ENCODE measurements at regions not wholly inside any gene's neighbourhood (a gene's known extent, or its start where the extent isn't known, plus 50 kb on each side); places are given as distances from the start of the nearest gene placed in this dataset.
A peak's percentile ranks its signal among the peaks of the same experiment; 100 is the strongest.

DNA sequence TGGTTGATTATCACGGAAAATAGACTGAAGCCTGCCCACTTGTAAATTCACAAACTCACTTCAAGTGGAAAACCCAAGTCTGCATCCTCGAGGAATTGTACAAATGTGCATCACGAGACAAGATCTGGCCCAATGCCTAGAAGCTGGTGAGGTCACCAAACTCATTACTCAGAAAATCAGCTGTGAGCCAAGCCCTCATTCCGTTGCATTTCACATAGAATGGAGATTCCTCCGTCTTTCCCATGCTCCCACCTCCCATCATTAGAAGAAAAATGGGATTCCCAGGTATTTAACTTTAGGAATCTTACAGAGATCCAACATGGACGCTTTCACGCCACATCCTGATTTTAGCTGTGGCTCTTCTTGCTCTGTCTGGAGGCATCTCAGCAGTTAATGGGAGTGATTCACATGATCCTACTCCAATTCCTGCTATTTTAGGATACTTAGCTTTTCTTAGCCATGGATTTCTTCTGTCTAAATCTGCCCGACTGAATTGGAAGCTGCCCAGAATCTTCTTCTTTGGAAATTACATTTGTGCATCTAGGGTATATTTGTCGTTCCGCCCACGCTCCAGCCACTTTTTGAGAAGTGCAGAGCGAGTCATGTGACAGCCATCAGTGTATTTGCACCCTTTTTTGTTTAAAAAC lies 68.7 kb upstream of the STMND1 start:
- H3K36me3 ChIP-seq, result no peaks in the 10 kb centered on the region
- peaks cover 0 to 7% (median 0%) of the 10 kb centered on the region in 11 experiments; a peak in 2 of 22 replicates for H3K9me3 ChIP-seq (replicated peaks in 1 of 11)
- H3K4me3 ChIP-seq, result no peak overlapping the region
- no peaks in the 10 kb centered on the region for H3K27me3 ChIP-seq
- H3K9ac ChIP-seq, result no peak overlapping the region
- TF ChIP-seq Cebpa-rat (IDR thresholded peaks at IDR 0.05), result no peak
- H4K20me1 ChIP-seq, result no peaks in the 10 kb centered on the region
- peak overlapping the region in 1 of 11 experiments; percentile 33; a peak in 2 of 22 replicates for H3K4me2 ChIP-seq
- H3K27ac ChIP-seq, result no peak overlapping the region
- H3K4me1 ChIP-seq, result peaks cover 0 to 6% (median 0%) of the 10 kb centered on the region in 10 experiments; a peak in 3 of 20 replicates

GRCh38 chr6:17032590-17032987 lies 69.3 kb upstream of the STMND1 start:
- Histone ChIP-seq H3K36me3 (no peaks in the 10 kb centered on the region), H3K27ac (no peak overlapping the region), H3K9ac (no peak overlapping the region), H3K4me3 (no peak overlapping the region), H4K20me1 (no peaks in the 10 kb centered on the region), H3K27me3 (no peaks in the 10 kb centered on the region), H3K4me2 (no peak overlapping the region), H3K9me3 (replicated peaks in 1 of 11) (peaks cover 0 to 11% (median 0%) of the 10 kb centered on the region in 11 experiments; a peak in 2 of 22 replicates), H3K4me1 (peaks cover 0 to 6% (median 0%) of the 10 kb centered on the region in 10 experiments; a peak in 3 of 20 replicates)
- TF ChIP-seq Cebpa-rat (IDR thresholded peaks at IDR 0.05), result no peak

DNA sequence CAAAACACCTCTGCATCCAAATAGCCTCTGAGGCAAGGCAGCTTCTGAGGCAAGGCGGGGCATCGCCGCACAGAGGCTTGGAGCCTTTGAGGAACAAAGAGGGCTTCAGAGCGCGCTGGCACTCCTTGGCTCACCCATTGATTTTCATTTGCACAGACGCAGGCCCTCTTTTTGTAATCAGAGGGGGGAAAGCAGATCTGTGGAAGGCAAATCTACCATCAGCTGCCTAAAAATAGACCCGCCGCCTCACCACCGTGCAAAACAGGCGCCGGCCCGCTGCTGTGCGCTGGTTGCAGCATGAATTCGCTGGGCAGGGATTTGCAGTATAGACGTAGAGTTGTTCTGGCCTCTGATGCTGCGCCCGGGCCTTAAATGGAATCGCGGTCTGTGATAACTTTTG lies 69.9 kb upstream of the STMND1 start:
- no peak for TF ChIP-seq Cebpa-rat (IDR thresholded peaks at IDR 0.05)
- H3K27ac ChIP-seq, result no peak overlapping the region
- H3K4me3 ChIP-seq, result no peak overlapping the region

GRCh38 chr6:17027441-17027840 lies 74.4 kb upstream of the STMND1 start:
- Histone ChIP-seq H3K27me3 (0 out of 22 replicates have a peak, but pooled peaks cover 0 to 4% (median 0%) of the 10 kb centered on the region in 11 experiments), H3K4me1 (0 out of 20 replicates have a peak, but pooled peaks cover 0 to 6% (median 0%) of the 10 kb centered on the region in 10 experiments), H3K4me3 (no peak overlapping the region), H3K9me3 (replicated peaks in 1 of 11) (peaks cover 6 to 29% (median 18%) of the 10 kb centered on the region in 11 experiments; a peak in 18 of 22 replicates), H3K9ac (no peak overlapping the region), H3K36me3 (no peaks in the 10 kb centered on the region), H3K27ac (no peak overlapping the region), H4K20me1 (no peaks in the 10 kb centered on the region), H3K4me2 (no peak overlapping the region)
- TF ChIP-seq Cebpa-rat (IDR thresholded peaks at IDR 0.05), result no peak

More for the DNA sequence above, 69.9 kb upstream of the STMND1 start:
- Histone ChIP-seq H4K20me1 (no peaks in the 10 kb centered on the region), H3K9me3 (replicated peaks in 1 of 11) (peaks cover 0 to 11% (median 0%) of the 10 kb centered on the region in 11 experiments; a peak in 2 of 22 replicates), H3K9ac (no peak overlapping the region), H3K4me2 (no peak overlapping the region), H3K27me3 (no peaks in the 10 kb centered on the region), H3K4me1 (peaks cover 0 to 6% (median 0%) of the 10 kb centered on the region in 10 experiments; a peak in 3 of 20 replicates), H3K36me3 (no peaks in the 10 kb centered on the region)

- no peak overlapping the region for H3K4me3 ChIP-seq
- no peak for TF ChIP-seq Cebpa-rat (IDR thresholded peaks at IDR 0.05)
- peak overlapping the region in 2 of 11 experiments; percentile 1 to 10; a peak in 2 of 22 replicates for H3K27ac ChIP-seq
- H3K9me3 ChIP-seq (replicated peaks in 1 of 11), result peaks cover 6 to 28% (median 15%) of the 10 kb centered on the region in 11 experiments; a peak in 18 of 22 replicates
- H3K9ac ChIP-seq, result no peak overlapping the region
- 0 out of 22 replicates have a peak, but pooled peaks cover 0 to 4% (median 0%) of the 10 kb centered on the region in 11 experiments for H3K27me3 ChIP-seq
- 0 out of 22 replicates have a peak overlapping the region, but pooled peaks of 1 of the 11 experiments have one; percentile 11 for H3K4me2 ChIP-seq
- H3K36me3 ChIP-seq, result no peaks in the 10 kb centered on the region
- H3K4me1 ChIP-seq, result 0 out of 20 replicates have a peak, but pooled peaks cover 0 to 6% (median 0%) of the 10 kb centered on the region in 10 experiments
- H4K20me1 ChIP-seq, result no peaks in the 10 kb centered on the region
These were observed 79.2 kb upstream of the STMND1 start for GRCh38 chr6:17022604-17023003.

DNA sequence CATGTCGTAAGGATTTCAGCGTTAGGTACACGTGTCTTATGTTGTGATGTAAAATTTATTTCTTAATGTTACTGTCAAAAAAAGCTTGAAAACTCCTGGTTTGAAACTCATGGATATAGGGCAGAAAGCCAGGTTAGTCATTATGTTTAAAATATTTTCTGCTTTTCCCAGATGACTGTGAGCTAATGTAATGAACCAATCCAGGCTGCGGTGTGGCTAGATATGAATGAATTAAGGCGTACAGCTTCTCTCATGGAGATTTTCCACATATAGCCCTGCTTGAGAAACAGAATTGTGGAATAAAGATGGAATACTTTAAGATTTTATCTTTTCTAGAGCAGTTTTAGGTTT lies 80.3 kb upstream of the STMND1 start:
- H3K9ac ChIP-seq, result no peak overlapping the region
- no peaks in the 10 kb centered on the region for H3K36me3 ChIP-seq
- H3K27ac ChIP-seq, result no peak overlapping the region
- H3K9me3 ChIP-seq (replicated peaks in 1 of 11), result peaks cover 9 to 28% (median 19%) of the 10 kb centered on the region in 11 experiments; a peak in 20 of 22 replicates
- H4K20me1 ChIP-seq, result no peaks in the 10 kb centered on the region
- no peak overlapping the region for H3K4me3 ChIP-seq
- peaks cover 0 to 5% (median 0%) of the 10 kb centered on the region in 11 experiments; a peak in 3 of 22 replicates for H3K27me3 ChIP-seq
- TF ChIP-seq Cebpa-rat (IDR thresholded peaks at IDR 0.05), result no peak
- no peak overlapping the region for H3K4me2 ChIP-seq
- H3K4me1 ChIP-seq, result 0 out of 20 replicates have a peak, but pooled peaks cover 0 to 6% (median 0%) of the 10 kb centered on the region in 10 experiments

- peaks cover 13 to 29% (median 24%) of the 10 kb centered on the region in 11 experiments for H3K9me3 ChIP-seq (replicated peaks in 1 of 11)
- no peak overlapping the region for H3K4me3 ChIP-seq
- no peak overlapping the region for H3K9ac ChIP-seq
- peaks cover 3 to 10% (median 4%) of the 10 kb centered on the region in 11 experiments; a peak in 16 of 22 replicates for H3K27me3 ChIP-seq
- H4K20me1 ChIP-seq, result no peaks in the 10 kb centered on the region
- H3K4me2 ChIP-seq, result no peak overlapping the region
- 0 out of 20 replicates have a peak, but pooled peaks cover 0 to 6% (median 0%) of the 10 kb centered on the region in 10 experiments for H3K4me1 ChIP-seq
- no peak overlapping the region for H3K27ac ChIP-seq
- no peaks in the 10 kb centered on the region for H3K36me3 ChIP-seq
- no peak for TF ChIP-seq Cebpa-rat (IDR thresholded peaks at IDR 0.05)
These were observed 80.8 kb upstream of the STMND1 start for GRCh38 chr6:17020889-17021538.

GRCh38 chr6:17018425-17018824 lies 83.4 kb upstream of the STMND1 start:
- no peak overlapping the region for H3K4me3 ChIP-seq
- no peak overlapping the region for H3K27ac ChIP-seq
- peaks cover 0 to 6% (median 0%) of the 10 kb centered on the region in 10 experiments; a peak in 1 of 20 replicates for H3K4me1 ChIP-seq
- H3K9ac ChIP-seq, result no peak overlapping the region
- H3K4me2 ChIP-seq, result no peak overlapping the region
- H3K36me3 ChIP-seq, result no peaks in the 10 kb centered on the region
- H3K9me3 ChIP-seq (replicated peaks in 1 of 11), result peaks cover 11 to 23% (median 17%) of the 10 kb centered on the region in 11 experiments
- no peaks in the 10 kb centered on the region for H4K20me1 ChIP-seq
- no peak for TF ChIP-seq Cebpa-rat (IDR thresholded peaks at IDR 0.05)
- peaks cover 4 to 13% (median 8%) of the 10 kb centered on the region in 11 experiments; a peak in 18 of 22 replicates for H3K27me3 ChIP-seq

- Histone ChIP-seq H3K27me3 (peaks cover 4 to 13% (median 8%) of the 10 kb centered on the region in 11 experiments; a peak in 18 of 22 replicates), H4K20me1 (no peaks in the 10 kb centered on the region), H3K4me3 (no peak overlapping the region), H3K4me1 (peaks cover 0 to under 1% (median 0%) of the 10 kb centered on the region in 10 experiments; a peak in 1 of 20 replicates), H3K27ac (no peak overlapping the region), H3K36me3 (no peaks in the 10 kb centered on the region), H3K9ac (no peak overlapping the region), H3K9me3 (replicated peaks in 1 of 11) (peaks cover 11 to 23% (median 17%) of the 10 kb centered on the region in 11 experiments), H3K4me2 (no peak overlapping the region)
- no peak for TF ChIP-seq Cebpa-rat (IDR thresholded peaks at IDR 0.05)
These were observed 84.4 kb upstream of the STMND1 start for GRCh38 chr6:17017416-17017815.

All from BLaER1 treated with 17β-estradiol and CSF1 and Interleukin-3, amounts not matched to agents 10 nM and 100 nM (cell line).